Smooth muscle cell (in vitro differentiated cells): ENCODE measurements at regions not wholly inside any gene's neighbourhood (a gene's known extent, or its start where the extent isn't known, plus 50 kb on each side); places are given as distances from the start of the nearest gene placed in this dataset.

Experiments
- DNase-seq: peaks from one replicate; lab custom pipeline; 2025; ENCODE audit not compliant: unreplicated experiment; lab: John Stamatoyannopoulos, UW
- H2AFZ ChIP-seq: fragments of 200-600 bp; sonication (generic); 2 replicates; pipeline ENCODE4 v1.6.0; 2016; ENCODE audit warnings: antibody characterized with exemption, low read depth, mild to moderate bottlenecking
- H3F3A ChIP-seq: fragments of 200-600 bp; sonication (generic); 2 replicates; pipeline ENCODE4 v1.6.0; 2017; ENCODE audit warnings: antibody characterized with exemption, low read depth
- H3K27ac ChIP-seq: fragments of 200-600 bp; sonication (generic); 2 replicates; pipeline ENCODE4 v1.5.1; 2016; ENCODE audit warnings: low read depth, mild to moderate bottlenecking
- H3K27me3 ChIP-seq: fragments of 200-600 bp; sonication (generic); 2 replicates; pipeline ENCODE4 v1.6.1; 2016; ENCODE audit warnings: low read depth, mild to moderate bottlenecking
- H3K36me3 ChIP-seq: fragments of 200-600 bp; sonication (generic); 2 replicates; pipeline ENCODE4 v1.5.1; 2016; ENCODE audit warnings: low read depth
- H3K4me1 ChIP-seq: fragments of 200-600 bp; sonication (generic); 2 replicates; pipeline ENCODE4 v1.5.1; 2016; ENCODE audit warnings: low read depth
- H3K4me2 ChIP-seq: fragments of 200-600 bp; sonication (generic); 2 replicates; pipeline ENCODE4 v1.6.0; 2016; ENCODE audit warnings: mild to moderate bottlenecking
- H3K4me3 ChIP-seq: fragments of 200-600 bp; sonication (generic); 2 replicates; pipeline ENCODE4 v1.5.1; 2016; ENCODE audit warnings: mild to moderate bottlenecking
- H3K79me2 ChIP-seq: fragments of 200-600 bp; sonication (generic); 2 replicates; pipeline ENCODE4 v1.6.0; 2016; ENCODE audit warnings: low read depth, mild to moderate bottlenecking
- H3K9ac ChIP-seq: fragments of 200-600 bp; sonication (generic); 2 replicates; pipeline ENCODE4 v1.6.0; 2016; ENCODE audit warnings: low read depth
- H3K9me3 ChIP-seq: fragments of 200-600 bp; sonication (generic); replicated peaks from 2 replicates; pipeline ENCODE4 v1.5.1; 2016; ENCODE audit warnings: low read depth
- H4K20me1 ChIP-seq: fragments of 200-600 bp; sonication (generic); 2 replicates; pipeline ENCODE4 v1.6.0; 2016; ENCODE audit warnings: low read depth
- CTCF ChIP-seq: fragments of 200-600 bp; sonication (generic); IDR thresholded peaks from 2 replicates; pipeline ENCODE4 v1.5.1; 2017; ENCODE audit warnings: borderline replicate concordance, mild to moderate bottlenecking, antibody characterized with exemption; ENCODE audit not compliant: insufficient read depth, poor library complexity, severe bottlenecking
- WGBS: methylation state at CpG from one replicate; pipeline ENCODE4 v1.1.7; 2016; ENCODE audit warnings: low lambda C conversion rate; 5-methylcytosine and 5-hydroxymethylcytosine counted together

GRCh38 chrX:39555431-39555830 is 542.3 kb downstream of the BCOR start:
- Histone ChIP-seq H3K9ac (no peak overlapping the region), H3K27ac (no peak overlapping the region), H3K36me3 (no peaks in the 10 kb centered on the region), H3K9me3 (no peaks in the 10 kb centered on the region), H3F3A (no peaks in the 10 kb centered on the region), H3K4me1 (no peaks in the 10 kb centered on the region), H3K4me2 (no peak overlapping the region), H4K20me1 (no peaks in the 10 kb centered on the region), H2AFZ (no peak overlapping the region), H3K27me3 (no peaks in the 10 kb centered on the region), H3K79me2 (no peaks in the 10 kb centered on the region), H3K4me3 (no peak overlapping the region)
- no peak for TF ChIP-seq CTCF
- 92% methylated on average over 4 of the region's 4 CpGs for WGBS
- no peak for DNase-seq

- Histone ChIP-seq H3K36me3 (no peaks in the 10 kb centered on the region), H3K9ac (no peak overlapping the region), H3K4me2 (no peak overlapping the region), H3F3A (no peaks in the 10 kb centered on the region), H4K20me1 (no peaks in the 10 kb centered on the region), H3K27ac (no peak overlapping the region), H3K4me1 (no peaks in the 10 kb centered on the region), H3K27me3 (no peaks in the 10 kb centered on the region), H2AFZ (no peak overlapping the region), H3K4me3 (no peak overlapping the region), H3K79me2 (no peaks in the 10 kb centered on the region), H3K9me3 (no peaks in the 10 kb centered on the region)
- WGBS: 88% methylated on average over 3 of the region's 3 CpGs
- TF ChIP-seq CTCF: no peak
- no peak for DNase-seq
These were observed 541.7 kb downstream of the BCOR start for GRCh38 chrX:39556056-39556455.

DNA sequence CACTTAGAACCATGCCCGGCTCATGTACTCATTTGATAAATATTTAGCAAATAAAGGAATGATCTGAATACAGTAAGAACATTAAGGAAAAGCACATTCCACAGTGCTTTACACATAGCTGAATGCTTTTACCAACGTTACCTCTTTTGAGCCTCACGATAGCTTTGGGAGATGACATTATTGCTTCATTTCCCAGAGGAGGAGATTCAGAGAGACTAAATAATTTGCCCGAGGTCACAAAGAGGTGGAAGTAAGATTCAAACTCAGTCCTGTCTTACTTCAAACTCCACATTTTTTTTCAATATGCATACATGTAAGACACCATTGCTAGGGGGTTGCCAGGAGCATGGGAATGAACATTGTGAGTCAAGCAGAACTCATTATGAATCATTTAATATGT is 538.5 kb downstream of the BCOR start:
- Histone ChIP-seq H2AFZ (no peak overlapping the region), H3K79me2 (no peaks in the 10 kb centered on the region), H3F3A (no peaks in the 10 kb centered on the region), H3K27me3 (no peaks in the 10 kb centered on the region), H3K4me3 (no peak overlapping the region), H3K36me3 (no peaks in the 10 kb centered on the region), H3K4me2 (no peak overlapping the region), H3K27ac (no peak overlapping the region), H3K9ac (no peak overlapping the region), H3K4me1 (no peaks in the 10 kb centered on the region), H4K20me1 (no peaks in the 10 kb centered on the region), H3K9me3 (no peaks in the 10 kb centered on the region)
- no peak for DNase-seq
- no peak for TF ChIP-seq CTCF
- 65% methylated on average over 4 of the region's 4 CpGs for WGBS

DNA sequence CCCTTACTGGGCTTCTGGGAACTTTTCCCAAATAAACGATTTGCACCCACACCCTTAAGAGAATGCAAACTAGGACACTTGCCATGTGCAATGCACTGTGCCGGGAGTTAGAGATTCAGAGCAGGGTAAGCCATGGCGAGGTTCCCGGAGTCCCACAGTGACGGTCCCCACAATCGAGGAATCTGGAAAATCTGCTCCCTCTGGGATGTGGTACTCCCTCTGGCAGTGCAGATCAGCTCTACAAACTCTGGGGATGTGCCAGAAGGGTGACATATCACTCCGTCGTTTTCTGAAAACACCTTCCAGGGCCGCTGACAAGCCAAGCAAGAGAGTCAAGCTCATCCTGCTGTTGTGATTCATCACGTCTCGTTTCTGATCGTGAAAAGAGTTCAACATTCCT is 537.5 kb downstream of the BCOR start:
- DNase-seq: no peak
- Histone ChIP-seq H3K4me3 (no peak overlapping the region), H3K4me1 (no peaks in the 10 kb centered on the region), H3K27ac (no peak overlapping the region), H3K27me3 (no peaks in the 10 kb centered on the region), H2AFZ (no peak overlapping the region), H3K36me3 (no peaks in the 10 kb centered on the region), H3K9ac (no peak overlapping the region), H3F3A (no peaks in the 10 kb centered on the region), H3K79me2 (no peaks in the 10 kb centered on the region), H3K9me3 (no peaks in the 10 kb centered on the region), H4K20me1 (no peaks in the 10 kb centered on the region), H3K4me2 (no peak overlapping the region)
- 85% methylated on average over 12 of the region's 12 CpGs for WGBS
- TF ChIP-seq CTCF: no peak
